RCC 7860 (cell line): ENCODE measurements at regions not wholly inside any gene's neighbourhood (a gene's known extent, or its start where the extent isn't known, plus 50 kb on each side); places are given as distances from the start of the nearest gene placed in this dataset.

Experiments
- DNase-seq: peaks from one replicate; pipeline ENCODE4 v3.0.0-alpha.2; 2015; ENCODE audit warnings: low spot score
- FAIRE-seq: peaks from 2 replicates; lab custom pipeline; 2012; peaks lifted over from hg19 to GRCh38; lab: Jason Lieb, UNC

- FAIRE-seq (no peak), DNase-seq (no peak)
Measured at GRCh38 chr16:86207350-86207749, 303.0 kb upstream of the FOXF1 start.

- DNase-seq: no peak
- no peak for FAIRE-seq
Measured at GRCh38 chr16:86209202-86209601, 301.1 kb upstream of the FOXF1 start.

GRCh38 chr16:86210403-86211193 lies 299.7 kb upstream of the FOXF1 start:
- DNase-seq: no peak
- no peak for FAIRE-seq

- no peak for FAIRE-seq
- DNase-seq: no peak
Measured at GRCh38 chr16:86211265-86211664, 299.1 kb upstream of the FOXF1 start.

GRCh38 chr16:86211800-86212199 lies 298.5 kb upstream of the FOXF1 start:
- DNase-seq (no peak), FAIRE-seq (no peak)

- FAIRE-seq (no peak), DNase-seq (no peak)
Measured at GRCh38 chr16:86212706-86213436, 297.5 kb upstream of the FOXF1 start.

- FAIRE-seq (no peak), DNase-seq (no peak)
Measured at GRCh38 chr16:86213437-86214205, 296.7 kb upstream of the FOXF1 start.

GRCh38 chr16:86214326-86215232 lies 295.7 kb upstream of the FOXF1 start:
- no peak for DNase-seq
- no peak for FAIRE-seq

- DNase-seq: no peak
- FAIRE-seq: no peak
Measured at GRCh38 chr16:86215233-86215978, 294.9 kb upstream of the FOXF1 start.

- FAIRE-seq (no peak), DNase-seq (no peak)
Measured at GRCh38 chr16:86215979-86216585, 294.2 kb upstream of the FOXF1 start.

GRCh38 chr16:86216591-86216990 lies 293.7 kb upstream of the FOXF1 start:
- FAIRE-seq: no peak
- no peak for DNase-seq

- DNase-seq: no peak
- no peak for FAIRE-seq
Measured at GRCh38 chr16:86217001-86217890, 293.1 kb upstream of the FOXF1 start.

GRCh38 chr16:86217891-86218270 lies 292.4 kb upstream of the FOXF1 start:
- DNase-seq: no peak
- no peak for FAIRE-seq

- no peak for FAIRE-seq
- no peak for DNase-seq
Measured at GRCh38 chr16:86218479-86219170, 291.7 kb upstream of the FOXF1 start.

GRCh38 chr16:86219655-86220445 lies 290.5 kb upstream of the FOXF1 start:
- DNase-seq (no peak), FAIRE-seq (no peak)

GRCh38 chr16:86220561-86220960 lies 289.8 kb upstream of the FOXF1 start:
- no peak for DNase-seq
- no peak for FAIRE-seq

- FAIRE-seq (no peak), DNase-seq (no peak)
Measured at GRCh38 chr16:86221085-86221484, 289.2 kb upstream of the FOXF1 start.
